Endodermal cell (in vitro differentiated cells): ENCODE measurements at regions not wholly inside any gene's neighbourhood (a gene's known extent, or its start where the extent isn't known, plus 50 kb on each side); places are given as distances from the start of the nearest gene placed in this dataset.
A peak's percentile ranks its signal among the peaks of the same experiment; 100 is the strongest.

Source experiments
- DNase-seq: peaks from one replicate; pipeline ENCODE4 v3.0.0-alpha.2; 2017
- H3K27ac ChIP-seq: 2 replicates; pipeline ENCODE4 v1.5.1; 2013; ENCODE audit warnings: mild to moderate bottlenecking, low read depth, low read length, moderate library complexity
- H3K27me3 ChIP-seq: 2 replicates; pipeline ENCODE4 v1.6.1; 2013; ENCODE audit warnings: mild to moderate bottlenecking, low read length, moderate library complexity; ENCODE audit not compliant: insufficient read depth, control insufficient read depth, poor library complexity, severe bottlenecking
- H3K36me3 ChIP-seq: 2 replicates; pipeline ENCODE4 v1.7.0; 2013; ENCODE audit warnings: mild to moderate bottlenecking, low read length, moderate library complexity; ENCODE audit not compliant: control insufficient read depth, insufficient read depth
- H3K4me1 ChIP-seq: one replicate; pipeline ENCODE4 v1.7.0; 2013; ENCODE audit warnings: low read length; ENCODE audit not compliant: control insufficient read depth, insufficient read depth
- H3K4me3 ChIP-seq: 2 replicates; pipeline ENCODE4 v1.5.1; 2013; ENCODE audit warnings: mild to moderate bottlenecking, low read length, moderate library complexity
- H3K9ac ChIP-seq: 2 replicates; pipeline ENCODE4 v1.6.1; 2013; ENCODE audit warnings: mild to moderate bottlenecking, low read length, moderate library complexity; ENCODE audit not compliant: poor library complexity, severe bottlenecking; ENCODE audit errors: extremely low read depth
- H3K9me3 ChIP-seq: 2 replicates; pipeline ENCODE4 v1.6.1; 2013; ENCODE audit warnings: mild to moderate bottlenecking, low read length, moderate library complexity; ENCODE audit not compliant: control insufficient read depth
- H3K27ac Mint-ChIP-seq: 2 replicates; pipeline ENCODE4 v1.8.0; 2020; ENCODE audit warnings: mixed read lengths
- H3K27me3 Mint-ChIP-seq: 2 replicates; pipeline ENCODE4 v1.8.0; 2021; ENCODE audit warnings: mild to moderate bottlenecking, mixed read lengths; ENCODE audit not compliant: insufficient read depth
- H3K36me3 Mint-ChIP-seq: 2 replicates; pipeline ENCODE4 v1.8.0; 2020; ENCODE audit warnings: low read depth, mixed read lengths
- H3K4me1 Mint-ChIP-seq: 2 replicates; pipeline ENCODE4 v1.8.0; 2020; ENCODE audit warnings: mixed read lengths
- H3K4me3 Mint-ChIP-seq: 2 replicates; pipeline ENCODE4 v1.8.0; 2020; ENCODE audit warnings: mild to moderate bottlenecking, moderate library complexity, mixed read lengths
- H3K9me3 Mint-ChIP-seq: 2 replicates; pipeline ENCODE4 v1.8.0; 2020; ENCODE audit warnings: mild to moderate bottlenecking, mixed read lengths
- CTCF ChIP-seq: fragments of 200-600 bp; sonication (generic); conservative IDR thresholded peaks from 2 replicates; pipeline ENCODE4 v1.5.0; 2021; ENCODE audit warnings: antibody characterized with exemption, mild to moderate bottlenecking
- WGBS, 2 experiments: methylation state at CpG; one replicate each; pipeline versions ENCODE4 v1.1.5 to v1.1.7; 2013; ENCODE audit warnings: missing lambda C conversion rate in 2 of 2, mixed read lengths in 1 of 2; ENCODE audit not compliant: insufficient coverage in 1 of 2, insufficient read length in 1 of 2; 5-methylcytosine and 5-hydroxymethylcytosine counted together

DNA sequence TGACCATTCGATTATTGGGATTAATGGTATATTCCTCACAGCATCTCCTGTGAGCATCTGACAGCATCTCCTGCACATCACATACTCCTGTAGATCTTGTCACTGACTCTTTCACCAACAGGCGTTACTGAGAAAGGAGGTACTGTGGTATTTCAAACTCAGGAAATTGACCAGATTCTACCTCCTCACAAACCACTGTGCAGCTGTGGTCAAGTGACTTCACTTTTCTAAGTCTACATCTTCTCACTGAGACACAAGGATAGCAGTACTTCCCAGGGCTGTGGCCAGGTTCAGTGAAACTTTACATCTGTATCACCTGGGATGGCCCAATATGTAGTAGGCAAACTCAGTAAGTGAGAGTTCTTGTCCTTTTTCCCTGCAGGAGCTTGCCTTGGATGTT lies 332.3 kb upstream of the ADAMTSL1 start:
- H3K9ac ChIP-seq, result no peak overlapping the region
- peaks cover 2% of the 10 kb centered on the region for H3K4me1 Mint-ChIP-seq
- no peaks in the 10 kb centered on the region for H3K4me1 ChIP-seq
- peaks cover 16% of the 10 kb centered on the region for H3K27me3 Mint-ChIP-seq
- no peak overlapping the region for H3K27ac ChIP-seq
- H3K9me3 ChIP-seq, result no peaks in the 10 kb centered on the region
- H3K36me3 ChIP-seq, result no peaks in the 10 kb centered on the region
- no peak overlapping the region for H3K4me3 ChIP-seq
- H3K9me3 Mint-ChIP-seq, result no peaks in the 10 kb centered on the region
- H3K4me3 Mint-ChIP-seq, result no peak overlapping the region
- H3K27me3 ChIP-seq, result peaks cover 19% of the 10 kb centered on the region
- DNase-seq, result no peak
- 83 to 90% methylated on average over 1 to 2 of the region's 2 CpGs for WGBS, 2 experiments
- H3K27ac Mint-ChIP-seq, result no peak overlapping the region
- no peak for TF ChIP-seq CTCF
- H3K36me3 Mint-ChIP-seq, result no peaks in the 10 kb centered on the region

- WGBS, 2 experiments, result 70 to 86% methylated on average over 3 to 4 of the region's 4 CpGs
- no peaks in the 10 kb centered on the region for H3K9me3 ChIP-seq
- peak; percentile 61 for DNase-seq
- no peaks in the 10 kb centered on the region for H3K36me3 ChIP-seq
- H3K4me3 ChIP-seq, result no peak overlapping the region
- Mint-ChIP-seq H3K27me3 (peaks cover 16% of the 10 kb centered on the region), H3K4me3 (no peak overlapping the region), H3K27ac (no peak overlapping the region), H3K36me3 (no peaks in the 10 kb centered on the region), H3K9me3 (no peaks in the 10 kb centered on the region), H3K4me1 (peaks cover 2% of the 10 kb centered on the region)
- peak overlapping the region; percentile 62 for H3K27ac ChIP-seq
- peaks cover 19% of the 10 kb centered on the region for H3K27me3 ChIP-seq
- H3K4me1 ChIP-seq, result no peaks in the 10 kb centered on the region
- no peak overlapping the region for H3K9ac ChIP-seq
- peak; percentile 69 for TF ChIP-seq CTCF
Observed at GRCh38 chr9:18143073-18143745, 330.7 kb upstream of the ADAMTSL1 start.

DNA sequence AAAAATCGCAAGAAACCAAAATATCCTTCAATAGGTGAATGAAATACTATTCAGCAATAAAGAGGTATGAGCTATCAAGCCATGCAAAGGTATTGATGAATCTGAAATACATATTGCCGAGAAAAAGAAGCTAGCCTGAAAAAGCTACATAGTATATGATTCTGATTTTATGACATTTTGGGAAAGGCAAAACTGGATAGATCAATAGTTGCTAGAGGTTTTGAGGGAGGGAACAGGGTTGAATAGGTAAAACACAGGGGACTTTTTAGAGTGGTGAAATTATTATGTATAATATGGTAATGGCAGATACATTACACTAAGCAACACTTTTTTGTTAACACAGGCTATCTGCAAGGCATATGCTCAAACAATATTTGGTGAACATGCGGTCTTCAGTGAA lies 327.6 kb upstream of the ADAMTSL1 start:
- DNase-seq, result no peak
- no peak overlapping the region for H3K27ac ChIP-seq
- no peaks in the 10 kb centered on the region for H3K36me3 Mint-ChIP-seq
- H3K4me1 Mint-ChIP-seq, result peaks cover 2% of the 10 kb centered on the region
- no peak overlapping the region for H3K4me3 Mint-ChIP-seq
- no peaks in the 10 kb centered on the region for H3K9me3 ChIP-seq
- no peak for TF ChIP-seq CTCF
- 87 to 94% methylated on average over 1 to 3 of the region's 3 CpGs for WGBS, 2 experiments
- H3K36me3 ChIP-seq, result no peaks in the 10 kb centered on the region
- H3K27me3 Mint-ChIP-seq, result peaks cover 14% of the 10 kb centered on the region
- H3K4me3 ChIP-seq, result no peak overlapping the region
- H3K9ac ChIP-seq, result no peak overlapping the region
- H3K27me3 ChIP-seq, result peaks cover 8% of the 10 kb centered on the region
- H3K4me1 ChIP-seq, result no peaks in the 10 kb centered on the region
- H3K9me3 Mint-ChIP-seq, result no peaks in the 10 kb centered on the region
- H3K27ac Mint-ChIP-seq, result no peak overlapping the region
